Ascending aorta (tissue), 2 donors: ENCODE measurements at regions not wholly inside any gene's neighbourhood (a gene's known extent, or its start where the extent isn't known, plus 50 kb on each side); places are given as distances from the start of the nearest gene placed in this dataset.

Experiments
- DNase-seq, 2 donors: peaks; one replicate each; pipeline ENCODE4 v3.0.0-alpha.2; 2019; ENCODE audit warnings: low spot score in 2 of 2
- H3K27ac ChIP-seq, 2 donors: fragments of 200-600 bp; sonication (generic); one replicate each; pipeline ENCODE4 v1.5.1; 2016 to 2017; ENCODE audit warnings: mild to moderate bottlenecking in 1 of 2
- H3K27me3 ChIP-seq: fragments of 200-600 bp; sonication (generic); one replicate; pipeline ENCODE4 v1.5.1; 2017
- H3K36me3 ChIP-seq, 2 donors: fragments of 200-600 bp; sonication (generic); one replicate each; pipeline ENCODE4 v1.5.1; 2016
- H3K4me1 ChIP-seq, 2 donors: fragments of 200-600 bp; sonication (generic); one replicate each; pipeline ENCODE4 v1.5.1; 2016 to 2017; ENCODE audit warnings: mild to moderate bottlenecking in 1 of 2
- H3K4me3 ChIP-seq, 2 donors: fragments of 200-600 bp; sonication (generic); one replicate each; pipeline ENCODE4 v1.5.1; 2016 to 2017; ENCODE audit warnings: mild to moderate bottlenecking in 1 of 2
- H3K9me3 ChIP-seq, 2 donors: fragments of 200-600 bp; sonication (generic); one replicate each; pipeline ENCODE4 v1.5.1; 2016
- intact Hi-C: fragments of 100-400 bp; cut with DNase I; formaldehyde crosslinking; loops from one replicate; pipeline ENCODE4 v1.15.1; 2023
- TF ChIP-seq, protein P1 (sequence below), 3 experiments: fragments of 200-600 bp in 2 of 3; fragments of 450-650 bp in 1 of 3; sonication (generic) in 2 of 3; IDR thresholded peaks; one replicate each; pipeline ENCODE4 v1.5.1; 2016 to 2019; ENCODE audit warnings: antibody characterized with exemption in 3 of 3, mild to moderate bottlenecking in 1 of 3, moderate library complexity in 1 of 3

DNA sequence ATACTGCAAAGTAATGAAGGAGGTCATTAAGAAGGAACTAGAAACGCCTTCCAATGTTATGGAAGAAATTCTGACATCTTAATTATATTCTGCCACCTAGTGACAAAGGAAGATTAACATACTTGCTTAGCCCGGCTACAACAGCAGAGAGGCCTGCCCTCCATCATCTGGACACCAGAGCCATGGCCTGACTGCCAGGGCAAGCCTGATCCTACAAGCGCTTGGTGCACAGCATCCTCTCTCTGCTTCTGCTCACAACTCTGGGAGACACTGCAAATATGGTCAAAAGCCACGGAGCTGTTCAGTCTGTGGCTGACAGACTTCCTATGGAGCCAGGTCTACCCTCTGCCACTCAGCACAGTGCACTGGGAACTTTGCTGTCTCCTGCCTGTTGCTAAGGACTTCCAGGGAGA lies 87.3 kb upstream of the SLC44A1 start:
- Histone ChIP-seq H3K4me3 (no peak overlapping the region), H3K36me3 (no peaks in the 10 kb centered on the region), H3K9me3 (no peaks in the 10 kb centered on the region), H3K27me3 (no peaks in the 10 kb centered on the region), H3K27ac (no peak overlapping the region), H3K4me1 (no peaks in the 10 kb centered on the region)
- peak in 1 of 2 donors; percentile 74 for DNase-seq
- TF ChIP-seq, protein P1, sequence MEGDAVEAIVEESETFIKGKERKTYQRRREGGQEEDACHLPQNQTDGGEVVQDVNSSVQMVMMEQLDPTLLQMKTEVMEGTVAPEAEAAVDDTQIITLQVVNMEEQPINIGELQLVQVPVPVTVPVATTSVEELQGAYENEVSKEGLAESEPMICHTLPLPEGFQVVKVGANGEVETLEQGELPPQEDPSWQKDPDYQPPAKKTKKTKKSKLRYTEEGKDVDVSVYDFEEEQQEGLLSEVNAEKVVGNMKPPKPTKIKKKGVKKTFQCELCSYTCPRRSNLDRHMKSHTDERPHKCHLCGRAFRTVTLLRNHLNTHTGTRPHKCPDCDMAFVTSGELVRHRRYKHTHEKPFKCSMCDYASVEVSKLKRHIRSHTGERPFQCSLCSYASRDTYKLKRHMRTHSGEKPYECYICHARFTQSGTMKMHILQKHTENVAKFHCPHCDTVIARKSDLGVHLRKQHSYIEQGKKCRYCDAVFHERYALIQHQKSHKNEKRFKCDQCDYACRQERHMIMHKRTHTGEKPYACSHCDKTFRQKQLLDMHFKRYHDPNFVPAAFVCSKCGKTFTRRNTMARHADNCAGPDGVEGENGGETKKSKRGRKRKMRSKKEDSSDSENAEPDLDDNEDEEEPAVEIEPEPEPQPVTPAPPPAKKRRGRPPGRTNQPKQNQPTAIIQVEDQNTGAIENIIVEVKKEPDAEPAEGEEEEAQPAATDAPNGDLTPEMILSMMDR (IDR thresholded peaks at IDR 0.05), result peak; percentile 21 to 50 (median 27)
- intact Hi-C loops, result loop anchor here (2.0 to 5.0 kb wide), 4 partner anchors 85 to 294 kb away; partner anchors contain the start of gene SLC44A1

DNA sequence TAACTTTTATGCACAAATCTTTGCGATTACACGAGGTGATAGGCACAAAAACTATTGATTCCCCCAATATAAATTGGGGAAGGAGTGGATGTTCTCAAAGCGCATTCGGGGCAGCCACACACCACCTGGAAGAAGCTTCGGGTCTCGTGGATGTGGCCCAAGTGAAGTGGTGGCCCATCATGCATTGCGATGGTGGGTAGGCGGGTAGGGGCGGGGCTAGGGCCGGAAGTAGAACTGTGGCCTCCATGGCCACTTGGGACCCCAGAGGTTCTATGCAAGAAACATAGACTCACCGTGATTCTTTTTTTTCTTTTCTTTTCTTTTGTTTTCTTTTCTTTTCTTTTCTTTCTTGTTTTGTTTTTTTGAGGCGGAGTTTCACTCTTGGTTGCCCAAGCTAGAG lies 86.4 kb upstream of the SLC44A1 start:
- H3K9me3 ChIP-seq, result no peaks in the 10 kb centered on the region
- H3K4me3 ChIP-seq, result no peak overlapping the region
- no peak overlapping the region for H3K27ac ChIP-seq
- intact Hi-C loops, result loop anchor here (5.0 kb wide), 2 partner anchors 84 to 259 kb away; partner anchors contain the start of gene SLC44A1
- no peak for DNase-seq
- H3K27me3 ChIP-seq, result no peaks in the 10 kb centered on the region
- no peaks in the 10 kb centered on the region for H3K4me1 ChIP-seq
- TF ChIP-seq, protein P1 (IDR thresholded peaks at IDR 0.05), result no peak
- H3K36me3 ChIP-seq, result no peaks in the 10 kb centered on the region

DNA sequence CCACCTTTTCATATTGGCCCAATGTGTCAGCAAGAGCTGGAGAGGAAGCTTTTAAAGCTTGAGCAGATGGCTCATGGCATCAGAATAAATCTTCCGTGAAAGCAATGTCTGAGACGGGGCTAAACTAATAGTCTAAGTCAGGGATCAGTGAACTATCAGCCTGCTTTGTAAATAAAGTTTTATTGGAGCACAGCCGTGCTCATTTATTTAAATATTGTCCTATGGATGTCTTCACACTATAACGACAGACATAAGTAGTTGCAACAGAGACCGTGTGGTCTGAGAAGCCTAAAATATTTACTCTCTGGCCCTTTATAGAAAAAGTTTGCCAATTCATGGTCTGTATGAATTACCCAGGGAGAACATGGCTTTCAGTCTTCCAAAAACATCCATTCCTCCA lies 85.6 kb upstream of the SLC44A1 start:
- Histone ChIP-seq H3K27me3 (no peaks in the 10 kb centered on the region), H3K9me3 (no peaks in the 10 kb centered on the region), H3K4me3 (no peak overlapping the region), H3K36me3 (no peaks in the 10 kb centered on the region), H3K27ac (no peak overlapping the region), H3K4me1 (no peaks in the 10 kb centered on the region)
- no peak for DNase-seq
- TF ChIP-seq, protein P1 (IDR thresholded peaks at IDR 0.05), result no peak
- intact Hi-C loops, result loop anchor here (5.0 kb wide), 2 partner anchors 83 to 258 kb away; partner anchors contain the start of gene SLC44A1

DNA sequence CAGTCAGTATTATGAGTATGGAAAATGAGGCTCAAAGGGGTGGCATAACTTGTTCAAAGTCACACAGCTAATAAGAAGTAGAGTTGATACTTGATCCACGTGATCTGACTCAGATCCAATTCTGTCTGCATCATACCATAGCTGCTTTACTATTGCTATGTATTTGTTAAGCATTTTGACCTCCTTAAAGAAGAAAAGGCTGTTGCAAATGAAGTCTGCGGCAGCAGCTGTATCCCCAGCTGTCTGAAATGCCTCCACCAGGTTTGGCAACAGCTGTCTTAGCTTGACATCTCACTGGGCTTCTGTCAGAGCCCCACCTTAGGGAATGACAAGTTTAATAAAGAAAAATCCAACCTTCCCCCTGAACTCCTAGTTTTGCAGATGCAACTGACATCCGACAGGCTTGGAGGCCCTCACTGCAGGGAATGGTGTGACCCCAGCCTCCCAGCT lies 75.6 kb upstream of the SLC44A1 start:
- Histone ChIP-seq H3K27ac (no peak overlapping the region), H3K4me1 (no peaks in the 10 kb centered on the region), H3K27me3 (no peaks in the 10 kb centered on the region), H3K36me3 (no peaks in the 10 kb centered on the region), H3K9me3 (no peaks in the 10 kb centered on the region), H3K4me3 (no peak overlapping the region)
- DNase-seq, result no peak
- TF ChIP-seq, protein P1 (IDR thresholded peaks at IDR 0.05), result no peak
- intact Hi-C loops, result no loop called here

DNA sequence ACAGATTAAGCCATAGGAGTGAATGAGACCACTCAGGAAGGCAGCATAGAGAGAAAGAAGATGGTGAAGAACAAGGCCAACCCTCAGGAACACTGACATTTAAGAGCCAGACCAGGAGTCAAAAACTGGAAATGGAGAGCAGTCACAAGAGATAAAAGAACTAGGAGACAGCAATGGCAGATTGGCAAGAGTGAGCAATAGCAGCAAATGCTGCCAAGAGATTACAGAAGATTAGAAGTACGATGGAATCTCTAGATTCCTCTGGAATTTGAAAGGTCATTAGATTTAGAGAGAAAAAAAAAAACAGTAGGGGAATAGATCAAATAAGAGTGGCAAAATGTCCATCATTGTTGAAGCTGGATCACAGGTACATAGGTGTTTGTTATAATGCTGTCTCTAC lies 73.4 kb upstream of the SLC44A1 start:
- Histone ChIP-seq H3K36me3 (no peaks in the 10 kb centered on the region), H3K9me3 (no peaks in the 10 kb centered on the region), H3K4me1 (no peaks in the 10 kb centered on the region), H3K27me3 (no peaks in the 10 kb centered on the region), H3K27ac (no peak overlapping the region), H3K4me3 (no peak overlapping the region)
- intact Hi-C loops, result no loop called here
- TF ChIP-seq, protein P1 (IDR thresholded peaks at IDR 0.05), result no peak
- no peak for DNase-seq

DNA sequence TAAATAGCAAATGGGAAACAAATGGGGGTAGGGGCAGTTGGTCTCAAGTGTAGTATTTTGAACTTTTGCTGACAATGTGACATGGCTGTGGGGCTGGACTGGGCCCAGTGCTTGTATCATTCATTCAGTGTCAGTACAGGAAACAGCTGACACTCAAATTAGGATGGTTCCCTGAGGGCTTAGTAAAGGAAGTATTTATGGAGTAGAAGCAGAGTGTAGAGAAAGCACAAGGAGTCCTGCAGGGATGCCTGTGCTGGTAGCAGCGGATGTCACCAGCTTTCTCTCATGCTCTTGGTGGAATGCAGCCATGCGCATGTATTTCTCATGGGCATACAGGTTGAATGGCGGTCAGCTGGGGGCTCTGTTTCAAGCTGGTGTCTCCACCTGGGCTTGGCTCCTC lies 72.9 kb upstream of the SLC44A1 start:
- no peaks in the 10 kb centered on the region for H3K9me3 ChIP-seq
- H3K4me1 ChIP-seq, result no peaks in the 10 kb centered on the region
- no peaks in the 10 kb centered on the region for H3K36me3 ChIP-seq
- TF ChIP-seq, protein P1 (IDR thresholded peaks at IDR 0.05), result no peak
- no peak for DNase-seq
- H3K27me3 ChIP-seq, result no peaks in the 10 kb centered on the region
- H3K27ac ChIP-seq, result no peak overlapping the region
- H3K4me3 ChIP-seq, result no peak overlapping the region
- intact Hi-C loops, result no loop called here
